GM12878 (cell line): ENCODE measurements at regions not wholly inside any gene's neighbourhood (a gene's known extent, or its start where the extent isn't known, plus 50 kb on each side); places are given as distances from the start of the nearest gene placed in this dataset.

ENCODE experiments used
- ATAC-seq: fragments of 200-7000 bp; cut with Tn5 transposase; 3 replicates; pipeline ENCODE4 v1.9.1; 2020; ENCODE audit warnings: mild to moderate bottlenecking, moderate library complexity
- BruUV-seq: library from RNA; stranded (reverse); fragments of 400-500 nt; replicated peaks from 2 replicates; lab custom pipeline; 2021; lab: Mats Ljungman, UMichigan
- CTCF ChIA-PET: fragments of 300-600 bp; sonication (Branson Sonifier 250); formaldehyde crosslinking; extraction: SDS; loops from one replicate; lab custom pipeline; 2021; ENCODE audit warnings: inconsistent platforms; lab: Yijun Ruan, JAX
- POLR2A ChIA-PET: fragments of 350-600 bp; formaldehyde crosslinking; extraction: SDS; loops from one replicate; lab custom pipeline; 2021; ENCODE audit warnings: inconsistent platforms; lab: Charles Lee
- RAD21 ChIA-PET: fragments of 300-600 bp; sonication (Branson Sonifier 250); formaldehyde crosslinking; loops from one replicate; lab custom pipeline; 2023; ENCODE audit warnings: antibody characterized with exemption; ENCODE audit not compliant: unreplicated experiment; lab: Charles Lee
- SMC1A ChIA-PET: fragments of 300-600 bp; sonication (Branson Sonifier 250); formaldehyde crosslinking; loops from one replicate; lab custom pipeline; 2023; ENCODE audit not compliant: unreplicated experiment, uncharacterized antibody; lab: Charles Lee
- DNase-seq: peaks from one replicate; pipeline ENCODE4 v3.0.0-alpha.2; 2011; ENCODE audit warnings: low read depth, low spot score
- FAIRE-seq: peaks from 3 replicates; lab custom pipeline; 2011; peaks lifted over from hg19 to GRCh38; lab: Jason Lieb, UNC
- H2AFZ ChIP-seq: 2 replicates; pipeline ENCODE4 v1.6.0; 2011; ENCODE audit warnings: low read depth, low read length, control low read depth; ENCODE audit not compliant: control insufficient read depth
- H3K27ac ChIP-seq: 2 replicates; pipeline ENCODE4 v1.5.1; 2011; ENCODE audit warnings: control low read depth; ENCODE audit not compliant: control insufficient read depth, insufficient read depth
- H3K27me3 ChIP-seq, 2 experiments: replicated peaks in 1 of 2; 2 replicates each; pipeline versions ENCODE4 v1.6.0 to v1.6.1; 2011; ENCODE audit warnings: low read length in 1 of 2; ENCODE audit not compliant: control insufficient read depth in 2 of 2, insufficient read depth in 2 of 2
- H3K36me3 ChIP-seq, 2 experiments: 2 replicates each; pipeline ENCODE4 v1.5.1; 2011; ENCODE audit warnings: low read length in 1 of 2; ENCODE audit not compliant: control insufficient read depth in 2 of 2, insufficient read depth in 2 of 2
- H3K4me1 ChIP-seq: 2 replicates; pipeline ENCODE4 v1.6.1; 2011; ENCODE audit warnings: mild to moderate bottlenecking, low read length, moderate library complexity, mixed read lengths; ENCODE audit not compliant: control insufficient read depth, insufficient read depth
- H3K4me2 ChIP-seq: 2 replicates; pipeline ENCODE4 v1.6.0; 2011; ENCODE audit warnings: control low read depth; ENCODE audit not compliant: control insufficient read depth, insufficient read depth
- H3K4me3 ChIP-seq: fragments of 200-600 bp; sonication (generic); 2 replicates; pipeline ENCODE4 v1.5.1; 2016
- H3K79me2 ChIP-seq: 2 replicates; pipeline ENCODE4 v1.6.0; 2011; ENCODE audit warnings: low read length; ENCODE audit not compliant: control insufficient read depth, insufficient read depth
- H3K9ac ChIP-seq: 2 replicates; pipeline ENCODE4 v1.8.0; 2011; ENCODE audit warnings: low read length, control low read depth, mixed read lengths; ENCODE audit not compliant: control insufficient read depth, insufficient read depth
- H3K9me3 ChIP-seq: replicated peaks from 3 replicates; pipeline ENCODE4 v1.5.1; 2011; ENCODE audit warnings: mild to moderate bottlenecking, low read length; ENCODE audit not compliant: control insufficient read depth, insufficient read depth
- H4K20me1 ChIP-seq: 2 replicates; pipeline ENCODE4 v1.6.0; 2011; ENCODE audit not compliant: control insufficient read depth, insufficient read depth
- BRCA1 ChIP-seq: IDR thresholded peaks from 2 replicates; pipeline ENCODE4 v1.6.1; 2011; ENCODE audit warnings: low read depth, low read length, improper control_type of control experiment
- FOS ChIP-seq: IDR thresholded peaks from 3 replicates; pipeline ENCODE4 v1.6.1; 2011; ENCODE audit warnings: borderline replicate concordance; ENCODE audit not compliant: insufficient read length; ENCODE audit errors: extremely low read depth
- IKZF1 ChIP-seq: fragments of 450-650 bp; conservative IDR thresholded peaks from 2 replicates; pipeline ENCODE4 v1.6.1; 2017; ENCODE audit warnings: antibody characterized with exemption, mild to moderate bottlenecking
- IKZF2 ChIP-seq, 2 experiments: fragments of 450-650 bp; IDR thresholded peaks; 2 replicates each; pipeline ENCODE4 v1.6.1; 2017; ENCODE audit warnings: mild to moderate bottlenecking in 2 of 2, moderate library complexity in 2 of 2
- JUNB ChIP-seq: IDR thresholded peaks from 2 replicates; pipeline ENCODE4 v1.6.1; 2016; ENCODE audit warnings: antibody characterized with exemption, mild to moderate bottlenecking
- MEF2A ChIP-seq: IDR thresholded peaks from 2 replicates; pipeline ENCODE4 v1.6.1; 2011; ENCODE audit warnings: low read depth, mild to moderate bottlenecking, low read length, moderate library complexity; ENCODE audit not compliant: insufficient read depth
- NKRF ChIP-seq: fragments of 450-650 bp; conservative IDR thresholded peaks from 2 replicates; pipeline ENCODE4 v1.6.1; 2017; ENCODE audit warnings: mild to moderate bottlenecking, moderate library complexity
- NRF1 ChIP-seq: conservative IDR thresholded peaks from 2 replicates; pipeline ENCODE4 v1.6.1; 2011; ENCODE audit warnings: mild to moderate bottlenecking, low read depth, low read length, improper control_type of control experiment
- POLR2AphosphoS5 ChIP-seq: IDR thresholded peaks from 2 replicates; pipeline ENCODE4 v1.6.1; 2011; ENCODE audit warnings: mild to moderate bottlenecking, low read length, inconsistent platforms
- RAD21 ChIP-seq: IDR thresholded peaks from 2 replicates; pipeline ENCODE4 v1.6.1; 2011; ENCODE audit warnings: mild to moderate bottlenecking, low read depth, low read length, moderate library complexity; ENCODE audit not compliant: insufficient read depth
- SIN3A ChIP-seq: IDR thresholded peaks from 2 replicates; pipeline ENCODE4 v1.6.1; 2012; ENCODE audit warnings: low read depth, low read length, improper control_type of control experiment
- SMAD5 ChIP-seq: IDR thresholded peaks from 2 replicates; pipeline ENCODE4 v1.6.1; 2016; ENCODE audit warnings: antibody characterized with exemption, low read depth
- STAT3 ChIP-seq: IDR thresholded peaks from 2 replicates; pipeline ENCODE4 v1.6.1; 2011; ENCODE audit warnings: low read depth, low read length, improper control_type of control experiment
- TAF1 ChIP-seq: IDR thresholded peaks from 2 replicates; pipeline ENCODE4 v1.6.1; 2011; ENCODE audit warnings: mild to moderate bottlenecking, low read depth, low read length, borderline replicate concordance
- TCF7 ChIP-seq: IDR thresholded peaks from 2 replicates; pipeline ENCODE4 v1.6.1; 2014; ENCODE audit warnings: antibody characterized with exemption, borderline replicate concordance
- WGBS: methylation state at CpG from one replicate; pipeline ENCODE4 v1.1.6; 2016; ENCODE audit warnings: low lambda C conversion rate; ENCODE audit not compliant: insufficient replicate concordance, insufficient coverage; ENCODE audit errors: missing lambda C conversion rate; 5-methylcytosine and 5-hydroxymethylcytosine counted together
- in situ Hi-C: fragments of 300-500 bp; cut with MboI; formaldehyde crosslinking; loops from 9 replicates; pipeline ENCODE4 v1.14.3; 2018; ENCODE audit warnings: mixed read lengths
- intact Hi-C: fragments of 100-400 bp; cut with micrococcal nuclease; formaldehyde crosslinking; loops from one replicate; pipeline ENCODE4 v1.14.2; 2022; ENCODE audit not compliant: unreplicated experiment

DNA sequence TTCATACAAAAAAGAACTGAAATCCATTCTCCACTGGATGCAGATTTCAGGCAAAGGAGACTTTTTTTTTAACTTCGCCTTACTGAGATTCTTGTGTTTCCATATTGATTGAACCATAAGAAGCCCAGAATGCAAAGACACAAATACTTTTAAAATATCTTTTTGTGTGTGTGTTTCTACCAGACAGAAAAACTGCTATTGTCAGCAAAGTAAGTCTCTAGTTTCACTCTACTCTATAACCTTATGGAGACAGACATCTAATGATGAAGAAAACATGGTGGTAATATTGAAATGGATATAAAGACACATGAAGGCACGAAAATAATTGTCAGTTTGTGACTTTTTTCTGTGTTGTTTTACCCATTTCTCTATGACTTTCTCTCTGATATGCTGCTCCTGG, 260.3 kb upstream of the RORB start:
- no peaks in the 10 kb centered on the region for H3K4me1 ChIP-seq
- no peaks in the 10 kb centered on the region for H3K27me3 ChIP-seq
- intact Hi-C loops (no loop called here), in situ Hi-C loops (no loop called here)
- ChIA-PET CTCF (no interaction called here), SMC1A (no interaction called here), POLR2A (no interaction called here), RAD21 (no interaction called here)
- no peak for DNase-seq
- no peak overlapping the region for H3K4me2 ChIP-seq
- no peak overlapping the region for H3K4me3 ChIP-seq
- H3K36me3 ChIP-seq: no peaks in the 10 kb centered on the region
- TF ChIP-seq MEF2A: no peak
- TF ChIP-seq IKZF1: no peak
- TF ChIP-seq TAF1: no peak
- no peak for TF ChIP-seq NKRF
- no peak for TF ChIP-seq IKZF2 (IDR thresholded peaks at IDR 0.05)
- TF ChIP-seq RAD21: no peak
- TF ChIP-seq BRCA1: no peak
- TF ChIP-seq SIN3A: no peak
- TF ChIP-seq STAT3: no peak
- TF ChIP-seq FOS: no peak
- TF ChIP-seq SMAD5: no peak
- no peak for TF ChIP-seq TCF7
- TF ChIP-seq POLR2AphosphoS5: no peak
- TF ChIP-seq JUNB: no peak
- no peak for TF ChIP-seq NRF1
- no peak overlapping the region for H3K27ac ChIP-seq
- no peak for FAIRE-seq
- ATAC-seq: no peak
- no TSS peak for BruUV-seq
- no peak overlapping the region for H2AFZ ChIP-seq
- no peak overlapping the region for H3K9ac ChIP-seq
- 0% methylated on average over 2 of the region's 2 CpGs for WGBS
- H4K20me1 ChIP-seq: no peaks in the 10 kb centered on the region
- no peaks in the 10 kb centered on the region; the same call in 2 of the 3 replicates for H3K9me3 ChIP-seq
- no peaks in the 10 kb centered on the region for H3K79me2 ChIP-seq
